GM21737 (cell line): ENCODE measurements at regions not wholly inside any gene's neighbourhood (a gene's known extent, or its start where the extent isn't known, plus 50 kb on each side); places are given as distances from the start of the nearest gene placed in this dataset.
A peak's percentile ranks its signal among the peaks of the same experiment; 100 is the strongest.
"Not testable (repeated sequence)": the region's sequence is repeated elsewhere in the genome, so short reads cannot be mapped to it uniquely, and the experiment has no call there.

Experiments
- ATAC-seq: cut with Tn5 transposase; IDR thresholded peaks from one replicate; pipeline ENCODE4 v1.9.1; 2021; ENCODE audit warnings: mild to moderate bottlenecking, moderate library complexity; ENCODE audit not compliant: unreplicated experiment

DNA sequence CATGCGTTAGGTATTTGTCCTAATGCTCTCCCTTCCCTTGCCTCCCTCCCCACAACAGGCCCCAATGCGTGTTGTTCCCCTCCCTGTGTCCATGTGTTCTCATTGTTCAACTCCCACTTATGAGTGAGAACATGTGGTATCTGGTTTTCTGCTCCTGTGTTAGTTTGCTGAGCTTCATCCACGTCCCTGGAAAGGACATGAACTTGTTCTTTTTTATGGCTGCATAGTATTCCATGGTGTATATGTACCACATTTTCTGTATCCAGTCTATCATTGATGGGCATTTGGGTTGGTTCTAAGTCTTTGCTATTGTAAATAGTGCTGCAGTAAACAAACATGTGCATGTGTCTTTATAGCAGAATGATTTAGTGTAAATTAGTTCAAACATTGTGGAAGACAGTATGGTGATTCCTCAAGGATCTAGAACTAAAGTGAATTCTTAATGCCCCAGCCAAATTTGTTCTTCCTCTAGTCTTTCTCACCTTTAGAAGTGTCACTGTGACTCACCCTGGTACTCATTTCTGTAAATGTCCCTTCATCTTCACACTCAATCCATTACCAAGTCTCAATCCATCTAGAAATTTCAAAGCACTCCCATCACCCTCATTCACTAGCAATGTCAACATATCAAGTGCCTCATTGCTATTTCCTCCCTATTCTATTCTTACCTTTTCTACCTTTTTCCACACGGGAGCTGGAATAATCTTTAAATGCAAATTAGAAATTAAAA lies 123.9 kb downstream of the MREG start:
- ATAC-seq = not testable (repeated sequence)

DNA sequence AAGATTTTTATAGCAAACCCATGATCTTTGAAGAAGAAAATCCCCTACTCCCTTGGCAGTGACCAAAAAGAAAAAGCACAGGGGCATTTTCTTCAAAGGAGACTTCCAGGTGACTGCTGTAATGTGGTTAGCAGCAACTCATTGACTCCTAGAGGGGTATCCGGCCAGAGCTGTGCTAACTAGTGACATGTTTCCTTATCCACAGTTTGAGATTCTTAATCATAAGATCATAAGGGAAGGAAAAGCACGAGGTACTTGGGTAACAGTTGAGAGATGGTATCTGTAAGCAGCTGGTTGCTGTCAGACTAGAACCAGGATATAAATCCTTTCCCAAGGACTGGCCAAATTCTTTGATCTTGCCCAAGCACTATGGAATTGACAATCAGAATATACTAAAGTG lies 124.7 kb downstream of the MREG start:
- no peak for ATAC-seq

DNA sequence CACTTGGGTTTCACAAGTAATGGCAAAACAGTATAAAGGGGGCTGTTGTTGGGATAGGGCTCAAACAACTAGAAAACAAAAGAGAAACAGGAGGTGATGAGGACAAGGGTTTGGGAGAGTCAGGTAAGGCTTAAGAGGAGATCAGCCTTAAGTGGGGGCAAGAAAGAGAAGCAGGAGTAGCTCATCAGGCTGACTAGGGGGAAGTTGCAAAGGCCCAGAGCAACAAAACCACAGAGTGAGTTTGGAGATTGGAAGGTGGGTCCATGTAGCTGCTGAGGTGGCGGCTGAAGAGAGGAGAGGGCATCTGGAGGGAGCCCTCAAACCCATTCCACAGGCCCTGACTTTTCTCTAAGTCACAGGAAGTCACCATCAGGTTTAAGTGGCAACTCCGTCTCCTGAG lies 126.0 kb downstream of the MREG start:
- ATAC-seq = no peak

DNA sequence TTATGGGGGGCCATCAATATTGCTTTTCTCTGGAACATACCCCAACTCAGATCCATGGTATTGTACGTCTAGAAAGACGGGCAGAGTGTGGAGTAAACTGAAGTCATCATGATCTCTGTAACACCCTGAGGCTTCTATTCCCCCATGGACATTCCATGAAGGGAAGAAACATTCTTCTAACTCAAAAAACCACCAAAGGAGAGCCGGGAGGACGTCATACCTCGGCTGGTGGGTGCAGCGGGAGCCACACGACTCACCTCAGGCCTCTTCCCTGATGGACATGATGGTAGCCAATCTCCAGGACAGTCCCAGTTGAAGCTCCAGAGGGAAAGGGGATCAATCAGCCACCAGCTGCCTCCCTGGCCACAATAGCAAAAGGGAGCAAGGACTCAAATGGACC lies 127.3 kb downstream of the MREG start:
- ATAC-seq = no peak

DNA sequence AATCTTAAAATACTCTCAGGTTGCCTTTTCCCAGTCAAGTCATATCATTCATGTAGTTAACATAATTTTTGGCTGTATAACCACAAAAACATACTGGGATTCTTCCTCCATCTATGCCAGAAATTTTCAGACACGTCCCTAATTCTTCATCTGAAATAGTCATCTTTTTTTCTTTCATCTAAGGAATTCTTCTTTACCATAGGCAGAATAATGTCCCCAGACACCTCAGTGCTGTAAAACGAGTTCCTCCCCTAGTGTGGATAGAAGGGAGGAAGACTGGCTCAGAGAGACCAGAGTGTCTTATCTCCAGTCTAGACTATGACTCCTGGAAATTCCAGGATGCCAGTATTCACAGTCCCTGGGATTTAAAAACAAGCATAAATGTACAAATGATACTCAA lies 127.8 kb downstream of the MREG start:
- no peak for ATAC-seq

DNA sequence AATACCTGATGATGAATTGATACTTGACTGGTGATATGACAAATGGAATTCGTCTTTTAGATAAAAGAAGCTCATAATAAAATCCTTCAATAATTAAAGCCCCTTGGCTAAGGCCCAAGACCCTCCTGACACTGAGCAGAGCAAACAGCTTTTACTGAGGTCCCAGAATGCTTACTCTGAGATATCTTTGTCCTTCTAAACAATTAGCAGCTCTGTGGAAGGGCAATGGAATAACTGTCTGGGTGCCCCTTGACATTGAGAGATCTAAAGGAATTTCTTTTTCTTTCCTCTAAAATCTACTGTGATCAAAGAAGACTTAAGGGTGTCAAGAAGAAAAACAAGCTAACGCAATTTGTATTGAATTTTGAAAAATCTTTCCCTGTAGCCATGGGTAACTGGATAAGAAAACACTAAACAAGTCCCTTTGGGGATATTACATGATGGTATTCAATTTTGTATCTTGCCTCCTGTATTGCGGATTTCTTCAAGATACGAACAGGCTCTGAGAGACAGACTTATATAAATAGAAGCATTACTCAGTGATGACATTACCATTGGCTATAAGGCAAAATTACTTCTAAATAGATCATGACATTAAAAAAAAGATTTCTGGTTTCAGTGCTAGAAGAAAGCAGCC lies 128.8 kb downstream of the MREG start:
- no peak for ATAC-seq

DNA sequence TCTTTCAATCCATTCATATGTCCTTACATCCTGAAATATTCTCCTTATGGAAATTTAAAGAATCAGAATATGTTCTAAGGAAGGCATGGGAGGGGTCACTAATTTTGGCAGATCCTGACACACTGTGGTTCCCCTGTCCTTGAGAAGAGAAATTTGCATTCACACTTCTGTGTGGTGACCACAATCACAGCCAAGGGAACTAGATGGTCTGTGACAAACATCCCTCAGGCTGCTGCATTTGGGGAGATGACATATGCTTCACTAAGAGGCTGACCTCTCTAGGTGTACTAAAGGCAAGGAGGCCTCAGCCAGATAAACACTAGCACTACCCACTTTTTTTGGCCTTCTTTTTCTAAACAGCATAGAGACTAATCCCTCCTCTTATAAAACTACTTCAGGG lies 129.6 kb downstream of the MREG start:
- peak; percentile 59 for ATAC-seq

DNA sequence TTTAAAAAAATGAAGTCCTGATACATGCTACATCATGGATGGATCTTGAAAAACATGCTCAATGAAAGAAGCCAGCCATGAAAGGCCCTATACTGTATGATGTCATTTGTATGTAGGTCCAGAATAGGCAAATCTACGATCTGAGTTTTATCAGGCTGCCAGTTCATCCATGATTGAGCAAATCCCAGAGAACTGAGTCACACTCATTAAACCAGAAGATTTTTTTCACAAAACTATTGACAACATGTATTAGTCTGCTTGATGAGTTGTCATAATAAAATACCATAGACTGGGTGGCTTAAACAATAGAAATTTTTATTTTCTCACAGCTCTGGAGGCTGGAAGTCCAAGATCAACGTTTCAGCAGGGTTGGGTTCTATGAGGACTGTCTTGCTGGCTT lies 130.7 kb downstream of the MREG start:
- ATAC-seq = no peak

DNA sequence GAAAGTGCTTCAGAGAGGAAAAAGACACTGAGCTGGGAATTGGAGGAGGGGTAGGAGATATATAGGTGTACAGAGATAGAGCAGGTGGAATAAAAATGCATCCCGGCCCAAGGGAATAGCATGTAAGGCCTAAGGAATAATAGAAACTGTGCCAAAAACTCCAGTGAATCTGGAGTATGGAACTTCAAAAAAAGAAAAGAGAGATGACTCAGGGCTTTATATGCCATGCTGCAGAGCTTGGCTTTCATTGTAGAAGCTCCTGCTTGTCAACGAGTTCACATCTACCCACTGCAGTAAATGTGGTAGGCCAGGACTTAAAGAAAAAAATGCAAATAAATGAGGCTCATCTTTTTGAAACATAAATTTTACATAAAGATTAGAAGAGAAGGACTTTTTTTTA lies 131.8 kb downstream of the MREG start:
- ATAC-seq = no peak

DNA sequence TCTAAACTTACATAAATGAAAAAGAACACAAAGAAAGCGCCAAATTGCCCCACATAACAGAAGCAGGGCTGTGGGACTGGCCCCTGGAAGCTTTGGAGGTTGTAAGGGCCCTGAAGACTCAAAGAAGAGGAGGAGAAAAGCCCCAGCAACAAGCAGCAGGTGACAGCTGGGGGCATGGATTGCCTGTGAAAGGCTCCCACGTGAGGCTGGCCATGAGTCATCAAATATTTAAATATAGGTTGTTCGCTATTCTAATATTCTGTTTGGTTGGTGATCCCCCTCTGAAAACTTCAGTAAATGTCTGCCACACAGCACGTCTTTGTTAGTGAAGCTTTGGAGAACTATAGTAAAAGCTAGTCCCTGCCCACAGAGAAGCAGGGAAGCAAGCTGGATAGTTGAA lies 132.4 kb downstream of the MREG start:
- no peak for ATAC-seq

DNA sequence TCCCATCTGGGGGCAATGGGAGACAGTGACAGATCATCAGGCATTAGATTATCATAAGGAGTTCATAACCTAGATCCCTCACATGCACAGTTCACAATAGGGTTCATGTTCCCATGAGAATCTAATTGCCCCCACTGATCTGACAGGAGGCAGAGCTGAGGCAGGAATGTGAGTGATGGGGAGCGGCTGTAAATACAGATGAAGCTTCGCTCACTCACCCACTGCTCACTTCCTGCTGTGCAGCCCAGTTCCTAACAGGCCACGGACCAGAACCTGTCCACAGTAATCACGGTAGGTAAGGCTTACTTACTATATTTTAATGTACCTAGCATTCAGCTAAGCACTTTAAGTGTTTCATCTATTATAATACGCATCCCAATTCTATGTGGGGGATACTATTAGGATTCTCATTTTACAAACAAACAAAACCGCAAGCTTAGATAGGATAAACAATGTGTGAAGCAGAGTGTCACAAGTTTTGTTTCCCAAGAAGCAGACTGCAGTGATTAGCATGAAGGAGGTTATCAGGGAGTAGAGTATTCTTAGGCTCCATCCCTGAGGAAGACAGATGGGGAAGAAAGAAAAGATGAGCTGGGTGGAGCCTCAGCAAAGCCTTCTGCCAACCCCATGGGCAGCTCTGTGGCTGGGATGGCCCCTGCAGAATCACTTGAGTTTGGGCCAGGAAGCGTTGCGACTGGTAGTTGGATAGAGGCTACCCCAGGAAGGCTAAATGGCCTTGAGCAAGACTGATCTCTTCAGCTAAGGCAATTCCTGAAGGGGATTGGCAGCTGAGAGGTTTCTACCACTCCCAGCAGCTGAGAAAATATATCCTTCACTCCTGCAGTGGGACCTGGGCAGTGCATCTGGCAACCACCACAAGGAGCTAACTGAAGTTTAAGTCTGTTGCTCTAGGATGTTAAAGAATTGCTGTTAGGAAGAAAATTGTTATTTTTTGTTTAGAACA lies 133.1 kb downstream of the MREG start:
- no peak for ATAC-seq

DNA sequence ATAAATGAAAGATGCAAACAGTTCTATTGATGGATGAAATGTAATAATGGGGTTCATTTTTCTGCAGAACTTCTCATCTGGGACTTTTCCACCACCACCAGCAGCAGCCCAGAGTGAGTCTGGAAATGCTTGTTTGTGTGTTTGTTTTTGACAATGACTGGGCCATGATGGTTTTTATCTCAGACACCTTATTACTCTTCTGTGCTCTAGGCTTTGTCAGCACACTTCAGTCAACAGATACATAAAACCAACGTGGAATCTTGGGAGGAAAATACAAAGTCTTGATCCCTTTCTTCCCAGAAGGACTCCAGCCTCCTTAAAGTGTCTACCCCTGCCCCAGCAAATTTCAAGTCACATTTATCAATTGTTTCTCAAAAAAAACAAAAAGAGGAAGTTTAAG lies 134.0 kb downstream of the MREG start:
- ATAC-seq = no peak

DNA sequence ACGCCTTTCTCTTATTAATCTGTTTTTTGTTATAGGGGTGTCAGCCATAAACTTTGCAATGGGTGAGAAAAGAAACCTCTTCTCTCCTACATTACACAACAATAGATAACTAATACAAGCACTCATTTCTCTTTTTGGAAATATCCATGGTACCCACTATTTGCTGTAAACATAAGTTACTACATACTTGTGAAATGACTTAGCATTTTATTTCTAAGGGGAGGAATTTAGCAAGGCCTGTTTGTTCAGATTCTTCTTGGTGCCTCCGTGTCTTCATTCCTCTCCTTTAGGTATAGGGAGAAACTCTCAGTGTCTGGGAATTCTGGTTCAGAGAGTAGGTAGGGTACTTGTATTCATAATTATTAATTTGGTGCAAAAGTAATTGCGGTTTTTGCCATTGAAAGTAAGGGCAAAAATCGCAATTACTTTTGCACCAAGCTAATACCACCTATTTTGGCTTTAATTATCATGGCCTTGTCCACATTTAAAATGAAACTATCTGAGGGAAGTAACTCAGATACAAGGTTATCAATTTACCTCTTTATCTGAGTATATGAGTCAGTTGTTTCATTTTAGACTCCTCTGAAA lies 134.8 kb downstream of the MREG start:
- no peak for ATAC-seq

DNA sequence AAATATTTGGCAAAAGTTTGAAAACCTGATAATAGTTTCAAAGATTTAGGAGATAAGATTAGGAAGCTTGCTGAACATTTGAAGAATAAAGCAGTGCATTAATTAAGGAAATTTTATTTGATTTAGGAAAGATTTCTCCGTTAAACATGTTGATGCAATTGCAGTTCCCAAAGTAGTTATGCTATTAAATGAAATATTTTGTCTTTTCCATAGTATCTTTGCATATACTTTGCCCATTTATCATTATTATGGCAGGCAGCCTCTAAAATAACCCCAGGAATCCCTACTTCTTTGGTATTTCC lies 136.5 kb downstream of the MREG start:
- ATAC-seq = no peak

DNA sequence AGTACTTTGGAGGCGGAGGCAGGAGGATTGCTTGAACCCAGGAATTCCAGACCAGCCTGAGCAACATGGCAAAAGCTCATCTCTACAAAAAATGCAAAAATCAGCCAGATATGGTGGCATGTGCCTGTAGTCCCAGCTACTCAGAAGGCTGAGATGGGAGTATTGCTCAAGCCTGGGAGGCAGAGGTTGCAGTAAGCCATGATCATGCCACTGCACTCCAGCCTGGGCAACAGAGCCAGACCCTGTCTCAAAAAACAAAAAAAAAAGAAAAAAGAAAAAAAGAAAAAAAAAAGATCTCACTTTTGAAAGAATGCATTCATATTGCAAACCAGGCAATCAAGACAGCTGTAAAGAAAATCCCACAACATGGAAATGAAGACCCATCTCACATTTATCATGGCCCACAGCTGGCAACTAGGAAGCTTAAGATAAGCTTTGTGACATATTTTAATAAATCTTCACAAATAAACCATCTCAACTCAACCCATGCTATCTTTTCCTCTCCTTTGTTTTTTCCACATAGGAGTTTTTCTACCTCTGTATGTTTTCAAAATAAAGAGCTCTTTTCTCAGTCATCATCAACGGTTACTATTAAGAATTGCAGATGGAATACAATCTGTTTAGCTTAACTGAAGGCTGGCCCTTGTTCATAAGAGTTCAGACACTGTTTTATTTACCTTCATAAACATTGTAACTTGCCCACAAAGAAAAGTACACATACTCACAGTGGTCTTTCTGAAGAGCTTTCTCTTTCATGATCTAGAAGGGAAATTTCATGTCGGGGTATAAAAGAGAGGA lies 137.0 kb downstream of the MREG start:
- no peak for ATAC-seq

DNA sequence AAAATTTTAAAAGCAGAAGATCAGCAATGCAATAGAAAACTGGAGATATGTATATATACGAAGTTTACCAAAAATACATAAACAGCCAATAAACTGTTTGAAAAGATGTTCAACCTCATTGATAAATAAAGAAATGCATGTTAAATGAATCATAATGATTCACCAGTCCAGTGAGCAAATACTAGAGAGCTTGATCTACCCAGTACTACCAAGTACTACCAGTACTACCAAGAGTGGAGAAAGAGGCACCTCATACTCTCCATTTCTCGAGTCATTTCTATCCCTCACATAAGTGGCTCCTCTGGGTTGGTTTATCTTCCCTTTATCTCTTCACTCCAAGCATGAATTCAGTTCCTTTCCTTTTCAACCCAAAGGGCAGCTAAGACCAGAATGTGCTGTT lies 138.9 kb downstream of the MREG start:
- no peak for ATAC-seq

DNA sequence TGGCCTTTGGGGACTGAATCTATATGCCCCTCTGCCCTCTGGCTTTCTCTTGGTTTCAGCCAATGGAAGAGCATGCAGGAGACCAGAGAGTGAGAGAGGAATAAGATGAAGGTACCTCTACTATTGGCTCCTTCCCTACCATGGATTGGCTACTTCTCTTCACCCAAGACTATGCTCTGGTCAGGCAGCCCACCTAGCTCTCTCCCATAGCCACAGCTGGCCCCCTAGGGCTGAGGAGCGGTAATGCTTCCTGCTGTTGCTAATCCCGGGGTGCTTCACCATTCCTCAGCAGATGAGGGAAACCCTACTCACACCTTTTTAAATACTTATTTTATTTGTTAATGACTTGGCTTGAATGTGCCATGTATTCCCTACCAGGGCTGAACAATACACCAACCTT lies 142.4 kb downstream of the MREG start:
- no peak for ATAC-seq

DNA sequence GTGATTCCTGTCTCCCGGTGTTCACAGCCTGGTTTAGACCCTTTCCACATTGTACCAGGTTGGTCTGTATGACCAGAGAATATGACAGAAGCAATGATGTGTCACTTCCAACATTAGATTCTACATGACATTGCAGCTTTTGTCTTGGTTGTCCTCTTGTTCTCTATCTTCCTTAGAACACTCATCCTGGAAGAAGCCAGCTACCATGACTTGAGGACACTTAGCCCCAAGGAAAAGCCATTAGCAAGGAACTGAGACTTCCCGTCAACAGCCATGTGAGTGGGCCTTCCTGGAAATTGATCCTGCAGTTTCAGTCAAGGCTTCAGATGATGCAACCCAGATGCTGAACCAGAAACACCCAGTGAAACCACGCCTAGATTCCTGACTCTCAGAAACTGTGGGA lies 143.3 kb downstream of the MREG start:
- ATAC-seq = no peak

DNA sequence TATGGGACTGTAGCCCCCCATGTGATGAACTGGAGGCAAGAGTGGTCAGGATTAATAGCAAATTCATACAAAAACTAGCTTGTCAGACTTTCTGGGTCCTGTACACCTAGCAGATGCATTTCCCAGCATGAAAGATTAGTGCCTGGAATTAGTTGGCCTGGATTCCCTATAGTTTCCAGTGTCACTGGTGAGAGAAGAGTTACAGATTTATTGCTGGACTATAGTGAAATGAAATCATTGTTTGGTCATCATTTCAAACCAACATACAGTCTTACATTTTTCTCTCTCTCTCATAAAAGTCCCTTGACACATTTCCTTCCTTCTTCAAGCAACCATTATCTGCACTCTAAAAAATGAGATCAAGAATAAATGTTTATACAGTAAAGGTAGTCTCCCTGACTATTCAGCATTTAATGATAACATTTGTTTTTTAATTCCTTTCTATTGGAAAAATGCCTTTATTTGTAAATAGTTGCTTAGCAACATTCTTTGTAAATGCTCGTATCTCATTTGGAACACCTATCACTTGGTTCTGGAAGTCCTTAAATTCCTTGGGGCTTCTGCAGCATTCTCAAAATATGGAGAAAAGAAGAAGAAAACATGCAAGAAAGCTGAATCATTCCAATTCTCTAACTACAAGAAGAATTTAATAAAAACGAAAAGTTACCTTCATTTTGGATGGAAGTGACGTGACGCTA lies 144.4 kb downstream of the MREG start:
- ATAC-seq = no peak

DNA sequence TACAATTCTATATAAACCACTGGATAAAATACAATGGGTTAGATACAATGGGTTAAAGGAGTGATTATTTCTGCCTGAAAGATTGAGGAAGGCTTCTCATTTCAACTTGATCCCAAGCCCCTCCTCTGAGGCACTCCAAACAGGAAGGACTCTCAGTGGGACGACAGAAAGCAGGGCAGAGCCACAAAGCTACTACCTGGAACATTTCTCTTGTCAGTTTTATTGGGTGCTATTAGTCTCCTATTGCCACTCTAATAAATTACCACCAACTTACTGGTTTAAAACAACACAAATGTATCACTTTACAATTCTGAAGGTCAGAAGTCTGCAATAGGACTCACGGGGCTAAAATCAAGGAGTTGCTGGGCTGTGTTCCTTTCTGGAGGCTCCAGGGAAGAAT lies 146.7 kb downstream of the MREG start:
- ATAC-seq = no peak
